ENCODE measurements at regions not wholly inside any gene's neighbourhood (a gene's known extent, or its start where the extent isn't known, plus 50 kb on each side); places are given as distances from the start of the nearest gene placed in this dataset.

DNA sequence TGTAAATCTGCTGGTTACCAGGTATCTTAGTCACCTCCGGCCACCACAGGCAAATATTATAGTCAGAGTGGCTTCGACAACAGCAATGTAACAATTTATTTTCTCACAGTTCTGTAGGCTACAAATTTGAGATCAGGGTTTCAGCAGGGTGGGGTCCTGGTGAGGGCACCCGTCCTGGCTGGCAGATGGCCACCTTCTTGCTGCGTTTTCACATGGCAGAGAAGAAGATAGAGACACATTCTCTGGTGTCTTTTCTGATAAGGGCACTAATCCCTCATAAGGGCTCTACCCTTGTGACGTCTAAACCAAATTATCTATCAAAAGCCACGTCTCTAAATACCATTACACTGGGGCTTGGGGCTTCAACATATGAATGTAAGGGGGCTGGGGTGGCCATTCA is 843.2 kb upstream of the FANCL start:
- H3K4me2 ChIP-seq = no peak overlapping the region
- H3K4me1 ChIP-seq (replicated peaks; ENCODE audit: insufficient read depth) = no peaks in the 10 kb centered on the region
- no peaks in the 10 kb centered on the region for H4K20me1 ChIP-seq (ENCODE audit: insufficient read depth)
- H2AFZ ChIP-seq = no peak overlapping the region
- DNase-seq = no peak
- H3K9me3 ChIP-seq (ENCODE audit: insufficient read depth, low read depth) = no peaks in the 10 kb centered on the region
- no peak for TF ChIP-seq EZH2 (IDR thresholded peaks at IDR 0.05; ENCODE audit: low read depth)
- TF ChIP-seq, protein P1, sequence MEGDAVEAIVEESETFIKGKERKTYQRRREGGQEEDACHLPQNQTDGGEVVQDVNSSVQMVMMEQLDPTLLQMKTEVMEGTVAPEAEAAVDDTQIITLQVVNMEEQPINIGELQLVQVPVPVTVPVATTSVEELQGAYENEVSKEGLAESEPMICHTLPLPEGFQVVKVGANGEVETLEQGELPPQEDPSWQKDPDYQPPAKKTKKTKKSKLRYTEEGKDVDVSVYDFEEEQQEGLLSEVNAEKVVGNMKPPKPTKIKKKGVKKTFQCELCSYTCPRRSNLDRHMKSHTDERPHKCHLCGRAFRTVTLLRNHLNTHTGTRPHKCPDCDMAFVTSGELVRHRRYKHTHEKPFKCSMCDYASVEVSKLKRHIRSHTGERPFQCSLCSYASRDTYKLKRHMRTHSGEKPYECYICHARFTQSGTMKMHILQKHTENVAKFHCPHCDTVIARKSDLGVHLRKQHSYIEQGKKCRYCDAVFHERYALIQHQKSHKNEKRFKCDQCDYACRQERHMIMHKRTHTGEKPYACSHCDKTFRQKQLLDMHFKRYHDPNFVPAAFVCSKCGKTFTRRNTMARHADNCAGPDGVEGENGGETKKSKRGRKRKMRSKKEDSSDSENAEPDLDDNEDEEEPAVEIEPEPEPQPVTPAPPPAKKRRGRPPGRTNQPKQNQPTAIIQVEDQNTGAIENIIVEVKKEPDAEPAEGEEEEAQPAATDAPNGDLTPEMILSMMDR (conservative IDR thresholded peaks at IDR 0.05) = no peak
- no peaks in the 10 kb centered on the region for H3K79me2 ChIP-seq (ENCODE audit: low read depth)
- ChIA-PET CTCF (no interaction called here), POLR2A (ENCODE audit: unreplicated experiment) (no interaction called here)
- no peaks in the 10 kb centered on the region for H3K9me2 ChIP-seq (ENCODE audit: insufficient read depth)
- H3K27ac ChIP-seq = no peak overlapping the region
- H3K4me3 ChIP-seq = no peak overlapping the region
- H3K36me3 ChIP-seq (ENCODE audit: low read depth) = no peaks in the 10 kb centered on the region
- intact Hi-C loops (cut with micrococcal nuclease; ENCODE audit: unreplicated experiment) = no loop called here
- no peaks in the 10 kb centered on the region for H3F3A ChIP-seq (ENCODE audit: insufficient read depth, low read depth)
- BruUV-seq (replicated peaks) = no TSS peak
- H3K27me3 ChIP-seq (ENCODE audit: insufficient read depth, low read depth) = no peaks in the 10 kb centered on the region

DNA sequence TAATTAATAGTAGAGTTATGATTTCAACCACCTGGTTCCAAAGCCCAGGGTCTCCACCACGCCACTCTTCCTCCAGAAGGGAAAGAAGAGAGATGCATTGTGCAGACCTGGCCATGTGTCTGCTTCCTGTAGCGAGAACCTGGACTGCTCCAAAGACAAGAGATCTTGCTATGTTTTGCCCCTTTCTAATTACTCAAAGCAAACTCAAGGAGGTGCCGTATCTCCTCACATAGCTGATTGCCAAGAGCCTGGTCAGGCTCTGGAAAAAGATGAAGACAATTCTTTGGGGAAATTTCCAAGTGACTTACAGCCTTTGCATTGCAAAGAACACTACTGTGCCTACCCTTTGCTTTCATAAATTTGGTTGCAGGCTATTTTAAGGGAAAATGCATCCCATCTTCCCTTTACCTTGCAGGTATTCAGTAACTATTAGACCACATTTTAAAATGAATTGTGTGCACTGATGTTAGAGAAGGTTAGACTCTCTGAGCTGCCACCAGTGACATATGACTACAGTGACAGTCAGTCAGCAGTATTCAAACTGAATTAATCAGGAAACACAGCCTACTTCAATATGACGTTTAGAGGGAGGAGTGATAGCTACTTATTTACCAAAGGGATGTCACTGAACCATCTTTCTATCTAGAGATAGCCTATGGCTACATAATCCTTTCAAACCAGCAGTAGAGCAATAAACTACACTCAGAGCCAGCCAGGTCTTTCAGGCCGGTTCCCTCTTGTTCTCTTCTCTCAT is 842.1 kb upstream of the FANCL start:
- CTCF ChIA-PET = no interaction called here
- intact Hi-C loops (cut with micrococcal nuclease; ENCODE audit: unreplicated experiment) = no loop called here
- Histone ChIP-seq H3K4me2 (no peak overlapping the region), H3K9me2 (ENCODE audit: insufficient read depth) (no peaks in the 10 kb centered on the region), H3K9me3 (ENCODE audit: insufficient read depth, low read depth) (no peaks in the 10 kb centered on the region), H2AFZ (no peak overlapping the region), H3K79me2 (ENCODE audit: low read depth) (no peaks in the 10 kb centered on the region), H3F3A (ENCODE audit: insufficient read depth, low read depth) (no peaks in the 10 kb centered on the region), H3K27me3 (ENCODE audit: insufficient read depth, low read depth) (no peaks in the 10 kb centered on the region), H4K20me1 (ENCODE audit: insufficient read depth) (no peaks in the 10 kb centered on the region), H3K4me3 (no peak overlapping the region), H3K36me3 (ENCODE audit: low read depth) (no peaks in the 10 kb centered on the region), H3K4me1 (replicated peaks; ENCODE audit: insufficient read depth) (no peaks in the 10 kb centered on the region), H3K27ac (no peak overlapping the region)
- POLR2A ChIA-PET (ENCODE audit: unreplicated experiment) = no interaction called here
- DNase-seq = no peak
- TF ChIP-seq, protein P1 (conservative IDR thresholded peaks at IDR 0.05) = no peak
- TF ChIP-seq EZH2 (IDR thresholded peaks at IDR 0.05; ENCODE audit: low read depth) = no peak
- BruUV-seq (replicated peaks) = no TSS peak

DNA sequence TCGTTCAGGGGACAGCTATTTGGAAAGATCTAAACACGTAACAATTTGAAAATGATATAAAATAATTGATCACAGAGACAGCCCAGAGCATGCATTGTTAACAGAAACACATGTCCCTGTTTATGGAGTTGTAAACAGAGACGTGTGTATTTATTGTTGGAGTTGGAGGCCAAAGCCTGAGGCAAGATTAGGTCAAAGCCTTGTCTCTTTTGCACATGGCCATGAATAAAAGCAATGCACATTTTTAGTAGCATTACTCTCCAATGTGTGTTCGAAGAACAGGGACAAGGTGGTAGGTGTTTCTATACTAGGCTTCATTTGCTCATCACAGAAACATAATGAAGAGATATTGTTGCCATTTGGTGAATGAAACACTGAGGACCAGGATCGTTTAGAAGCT is 841.5 kb upstream of the FANCL start:
- DNase-seq = no peak
- BruUV-seq (replicated peaks) = no TSS peak
- Histone ChIP-seq H3K4me2 (no peak overlapping the region), H3K27me3 (ENCODE audit: insufficient read depth, low read depth) (no peaks in the 10 kb centered on the region), H3K27ac (no peak overlapping the region), H3K79me2 (ENCODE audit: low read depth) (no peaks in the 10 kb centered on the region), H4K20me1 (ENCODE audit: insufficient read depth) (no peaks in the 10 kb centered on the region), H3F3A (ENCODE audit: insufficient read depth, low read depth) (no peaks in the 10 kb centered on the region), H3K4me1 (replicated peaks; ENCODE audit: insufficient read depth) (no peaks in the 10 kb centered on the region), H2AFZ (no peak overlapping the region), H3K9me3 (ENCODE audit: insufficient read depth, low read depth) (no peaks in the 10 kb centered on the region), H3K9me2 (ENCODE audit: insufficient read depth) (no peaks in the 10 kb centered on the region), H3K4me3 (no peak overlapping the region), H3K36me3 (ENCODE audit: low read depth) (no peaks in the 10 kb centered on the region)
- no peak for TF ChIP-seq EZH2 (IDR thresholded peaks at IDR 0.05; ENCODE audit: low read depth)
- TF ChIP-seq, protein P1 (conservative IDR thresholded peaks at IDR 0.05) = no peak
- POLR2A ChIA-PET (ENCODE audit: unreplicated experiment) = no interaction called here
- CTCF ChIA-PET = no interaction called here
- intact Hi-C loops (cut with micrococcal nuclease; ENCODE audit: unreplicated experiment) = no loop called here

Measured in PC-9 (cell line).